ENCODE measurements at regions not wholly inside any gene's neighbourhood (a gene's known extent, or its start where the extent isn't known, plus 50 kb on each side); places are given as distances from the start of the nearest gene placed in this dataset.

GRCh38 chr3:148344521-148344920, 353.2 kb upstream of the AGTR1 start:
- no peak for FAIRE-seq
- no peak for DNase-seq (ENCODE audit: insufficient read length, low spot score)
- TF ChIP-seq PAX5 (IDR thresholded peaks at IDR 0.05; ENCODE audit: insufficient read depth, low read length, severe bottlenecking), result no peak
- TF ChIP-seq TAF1 (IDR thresholded peaks at IDR 0.05; ENCODE audit: low read depth, low read length), result no peak
- no peak for TF ChIP-seq POLR2AphosphoS5 (IDR thresholded peaks at IDR 0.05; ENCODE audit: low read depth, low read length)
- TF ChIP-seq POLR2A (IDR thresholded peaks at IDR 0.05; ENCODE audit: low read depth, low read length), result no peak
- TF ChIP-seq POU2F2 (IDR thresholded peaks at IDR 0.05; ENCODE audit: low read depth, low read length), result no peak
- TF ChIP-seq SPI1 (IDR thresholded peaks at IDR 0.05; ENCODE audit: low read depth, low read length), result no peak

- TF ChIP-seq POU2F2 (IDR thresholded peaks at IDR 0.05; ENCODE audit: low read depth, low read length) (no peak), POLR2A (IDR thresholded peaks at IDR 0.05; ENCODE audit: low read depth, low read length) (no peak)
- DNase-seq (ENCODE audit: insufficient read length, low spot score) (no peak), FAIRE-seq (no peak)
These were observed 337.7 kb upstream of the AGTR1 start for GRCh38 chr3:148360051-148360450.

- DNase-seq (ENCODE audit: insufficient read length, low spot score) (no peak), FAIRE-seq (no peak)
- TF ChIP-seq POU2F2 (IDR thresholded peaks at IDR 0.05; ENCODE audit: low read depth, low read length) (no peak), POLR2AphosphoS5 (IDR thresholded peaks at IDR 0.05; ENCODE audit: low read depth, low read length) (no peak), POLR2A (IDR thresholded peaks at IDR 0.05; ENCODE audit: low read depth, low read length) (no peak), PAX5 (IDR thresholded peaks at IDR 0.05; ENCODE audit: insufficient read depth, low read length, severe bottlenecking) (no peak), SPI1 (IDR thresholded peaks at IDR 0.05; ENCODE audit: low read depth, low read length) (no peak), TAF1 (IDR thresholded peaks at IDR 0.05; ENCODE audit: low read depth, low read length) (no peak)
These were observed 330.8 kb upstream of the AGTR1 start for GRCh38 chr3:148366743-148367410.

- TF ChIP-seq POU2F2 (IDR thresholded peaks at IDR 0.05; ENCODE audit: low read depth, low read length) (no peak), SPI1 (IDR thresholded peaks at IDR 0.05; ENCODE audit: low read depth, low read length) (no peak)
- DNase-seq (ENCODE audit: insufficient read length, low spot score) (no peak), FAIRE-seq (no peak)
These were observed 329.9 kb upstream of the AGTR1 start for GRCh38 chr3:148367756-148368155.

GRCh38 chr3:148369381-148369780, 328.3 kb upstream of the AGTR1 start:
- TF ChIP-seq SPI1 (IDR thresholded peaks at IDR 0.05; ENCODE audit: low read depth, low read length) (no peak), PAX5 (IDR thresholded peaks at IDR 0.05; ENCODE audit: insufficient read depth, low read length, severe bottlenecking) (no peak), POU2F2 (IDR thresholded peaks at IDR 0.05; ENCODE audit: low read depth, low read length) (no peak), POLR2A (IDR thresholded peaks at IDR 0.05; ENCODE audit: low read depth, low read length) (no peak), TAF1 (IDR thresholded peaks at IDR 0.05; ENCODE audit: low read depth, low read length) (no peak), POLR2AphosphoS5 (IDR thresholded peaks at IDR 0.05; ENCODE audit: low read depth, low read length) (no peak)
- no peak for DNase-seq (ENCODE audit: insufficient read length, low spot score)
- no peak for FAIRE-seq

GRCh38 chr3:148372206-148372875, 325.4 kb upstream of the AGTR1 start:
- FAIRE-seq (no peak), DNase-seq (ENCODE audit: insufficient read length, low spot score) (no peak)
- no peak for TF ChIP-seq POU2F2 (IDR thresholded peaks at IDR 0.05; ENCODE audit: low read depth, low read length)
- TF ChIP-seq TAF1 (IDR thresholded peaks at IDR 0.05; ENCODE audit: low read depth, low read length), result no peak
- TF ChIP-seq PAX5 (IDR thresholded peaks at IDR 0.05; ENCODE audit: insufficient read depth, low read length, severe bottlenecking), result no peak
- TF ChIP-seq POLR2A (IDR thresholded peaks at IDR 0.05; ENCODE audit: low read depth, low read length), result no peak
- TF ChIP-seq POLR2AphosphoS5 (IDR thresholded peaks at IDR 0.05; ENCODE audit: low read depth, low read length), result no peak
- no peak for TF ChIP-seq SPI1 (IDR thresholded peaks at IDR 0.05; ENCODE audit: low read depth, low read length)

GRCh38 chr3:148373961-148374360, 323.7 kb upstream of the AGTR1 start:
- FAIRE-seq, result no peak
- no peak for TF ChIP-seq POLR2AphosphoS5 (IDR thresholded peaks at IDR 0.05; ENCODE audit: low read depth, low read length)
- TF ChIP-seq SPI1 (IDR thresholded peaks at IDR 0.05; ENCODE audit: low read depth, low read length), result no peak
- TF ChIP-seq TAF1 (IDR thresholded peaks at IDR 0.05; ENCODE audit: low read depth, low read length), result no peak
- no peak for TF ChIP-seq PAX5 (IDR thresholded peaks at IDR 0.05; ENCODE audit: insufficient read depth, low read length, severe bottlenecking)
- DNase-seq (ENCODE audit: insufficient read length, low spot score), result no peak

GRCh38 chr3:148379763-148380382, 317.8 kb upstream of the AGTR1 start:
- TF ChIP-seq TAF1 (IDR thresholded peaks at IDR 0.05; ENCODE audit: low read depth, low read length), result no peak
- no peak for TF ChIP-seq POLR2A (IDR thresholded peaks at IDR 0.05; ENCODE audit: low read depth, low read length)
- no peak for TF ChIP-seq SPI1 (IDR thresholded peaks at IDR 0.05; ENCODE audit: low read depth, low read length)
- no peak for TF ChIP-seq PAX5 (IDR thresholded peaks at IDR 0.05; ENCODE audit: insufficient read depth, low read length, severe bottlenecking)
- TF ChIP-seq POLR2AphosphoS5 (IDR thresholded peaks at IDR 0.05; ENCODE audit: low read depth, low read length), result no peak
- TF ChIP-seq POU2F2 (IDR thresholded peaks at IDR 0.05; ENCODE audit: low read depth, low read length), result no peak
- DNase-seq (ENCODE audit: insufficient read length, low spot score), result peak; percentile 1
- FAIRE-seq, result no peak

DNA sequence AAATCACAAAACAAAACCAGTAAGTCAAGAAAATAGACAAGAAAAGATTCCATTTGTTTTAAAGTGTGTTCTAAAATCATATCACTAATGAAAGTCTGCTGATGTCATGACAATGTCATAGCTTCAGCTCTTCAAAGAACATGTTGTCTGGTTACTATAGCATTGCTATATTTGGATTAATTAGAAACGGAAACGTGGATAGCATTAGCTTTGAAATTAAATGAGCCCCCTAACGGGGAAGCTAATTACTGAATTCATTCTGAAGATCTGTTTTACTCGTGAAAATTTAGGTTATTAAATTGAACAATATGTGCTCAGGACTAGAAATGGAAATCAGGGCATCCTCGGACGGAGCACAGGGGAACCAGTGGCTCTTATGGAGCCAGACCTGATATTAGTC, 316.7 kb upstream of the AGTR1 start:
- TF ChIP-seq TAF1 (IDR thresholded peaks at IDR 0.05; ENCODE audit: low read depth, low read length) (no peak), POU2F2 (IDR thresholded peaks at IDR 0.05; ENCODE audit: low read depth, low read length) (no peak), PAX5 (IDR thresholded peaks at IDR 0.05; ENCODE audit: insufficient read depth, low read length, severe bottlenecking) (no peak), POLR2AphosphoS5 (IDR thresholded peaks at IDR 0.05; ENCODE audit: low read depth, low read length) (no peak), SPI1 (IDR thresholded peaks at IDR 0.05; ENCODE audit: low read depth, low read length) (no peak), POLR2A (IDR thresholded peaks at IDR 0.05; ENCODE audit: low read depth, low read length) (no peak)
- DNase-seq (ENCODE audit: insufficient read length, low spot score), result no peak
- no peak for FAIRE-seq

- DNase-seq (ENCODE audit: insufficient read length, low spot score), result no peak
- FAIRE-seq, result no peak
- TF ChIP-seq POLR2AphosphoS5 (IDR thresholded peaks at IDR 0.05; ENCODE audit: low read depth, low read length), result no peak
- TF ChIP-seq PAX5 (IDR thresholded peaks at IDR 0.05; ENCODE audit: insufficient read depth, low read length, severe bottlenecking), result no peak
- TF ChIP-seq POU2F2 (IDR thresholded peaks at IDR 0.05; ENCODE audit: low read depth, low read length), result no peak
- no peak for TF ChIP-seq SPI1 (IDR thresholded peaks at IDR 0.05; ENCODE audit: low read depth, low read length)
- TF ChIP-seq TAF1 (IDR thresholded peaks at IDR 0.05; ENCODE audit: low read depth, low read length), result no peak
- TF ChIP-seq POLR2A (IDR thresholded peaks at IDR 0.05; ENCODE audit: low read depth, low read length), result no peak
These were observed 307.8 kb upstream of the AGTR1 start for GRCh38 chr3:148389916-148390315.

Measured in GM12891 (cell line).